Thyroid gland (tissue), 4 donors: ENCODE measurements at regions not wholly inside any gene's neighbourhood (a gene's known extent, or its start where the extent isn't known, plus 50 kb on each side); places are given as distances from the start of the nearest gene placed in this dataset.

Source experiments
- DNase-seq, 2 donors: peaks; one replicate each; pipeline ENCODE4 v3.0.0-alpha.2; 2019
- H3K27ac ChIP-seq, 3 donors: fragments of 200-600 bp; sonication (generic); 1 replicate in 2 of 3; 2 replicates in 1 of 3; pipeline ENCODE4 v1.5.1; 2016 to 2019; ENCODE audit warnings: mild to moderate bottlenecking in 1 of 3, moderate library complexity in 1 of 3
- H3K27me3 ChIP-seq: fragments of 200-600 bp; sonication (generic); one replicate; pipeline ENCODE4 v1.5.1; 2019
- H3K36me3 ChIP-seq, 2 donors: fragments of 200-600 bp; sonication (generic); one replicate each; pipeline ENCODE4 v1.5.1; 2016 to 2019
- H3K4me1 ChIP-seq, 2 donors: fragments of 200-600 bp; sonication (generic); one replicate each; pipeline ENCODE4 v1.5.1; 2017 to 2019
- H3K4me3 ChIP-seq, 3 donors: fragments of 200-600 bp; sonication (generic); replicated peaks in 1 of 3; 1 replicate in 2 of 3; 2 replicates in 1 of 3; pipeline ENCODE4 v1.5.1; 2016; ENCODE audit warnings: mild to moderate bottlenecking in 1 of 3
- H3K9me3 ChIP-seq: fragments of 200-600 bp; sonication (generic); one replicate; pipeline ENCODE4 v1.5.1; 2017
- CTCF ChIP-seq, 6 experiments: fragments of 200-600 bp in 3 of 6; fragments of 450-650 bp in 3 of 6; sonication (generic) in 3 of 6; IDR thresholded peaks; one replicate each; pipeline ENCODE4 v1.5.1; 2016 to 2019; ENCODE audit warnings: antibody characterized with exemption in 6 of 6, mild to moderate bottlenecking in 2 of 6, inconsistent platforms in 1 of 6, moderate library complexity in 1 of 6
- POLR2A ChIP-seq, 2 donors: fragments of 450-650 bp; IDR thresholded peaks; one replicate each; pipeline ENCODE4 v1.6.1; 2017; ENCODE audit warnings: antibody characterized with exemption in 2 of 2, mild to moderate bottlenecking in 2 of 2, moderate library complexity in 1 of 2
- WGBS, 2 donors: methylation state at CpG; one replicate each; pipeline ENCODE4 v1.1.5; 2017; 5-methylcytosine and 5-hydroxymethylcytosine counted together
- intact Hi-C: fragments of 100-400 bp; cut with DNase I; formaldehyde crosslinking; loops from one replicate; pipeline ENCODE4 v1.15.1; 2023

GRCh38 chr19:31054430-31054829 is 294.8 kb downstream of the TSHZ3 start:
- 24 to 49% methylated on average over 3 of the region's 3 CpGs for WGBS, 2 donors
- Histone ChIP-seq H3K27me3 (no peaks in the 10 kb centered on the region), H3K4me1 (no peaks in the 10 kb centered on the region), H3K27ac (no peak overlapping the region), H3K4me3 (no peak overlapping the region), H3K36me3 (no peaks in the 10 kb centered on the region), H3K9me3 (no peaks in the 10 kb centered on the region)
- peak in 4 of 6 experiments; percentile 47 to 65 (median 58) for TF ChIP-seq CTCF (IDR thresholded peaks at IDR 0.05)
- TF ChIP-seq POLR2A (IDR thresholded peaks at IDR 0.05), result no peak
- DNase-seq, result peak; percentile 55 to 60
- intact Hi-C loops, result no loop called here

DNA sequence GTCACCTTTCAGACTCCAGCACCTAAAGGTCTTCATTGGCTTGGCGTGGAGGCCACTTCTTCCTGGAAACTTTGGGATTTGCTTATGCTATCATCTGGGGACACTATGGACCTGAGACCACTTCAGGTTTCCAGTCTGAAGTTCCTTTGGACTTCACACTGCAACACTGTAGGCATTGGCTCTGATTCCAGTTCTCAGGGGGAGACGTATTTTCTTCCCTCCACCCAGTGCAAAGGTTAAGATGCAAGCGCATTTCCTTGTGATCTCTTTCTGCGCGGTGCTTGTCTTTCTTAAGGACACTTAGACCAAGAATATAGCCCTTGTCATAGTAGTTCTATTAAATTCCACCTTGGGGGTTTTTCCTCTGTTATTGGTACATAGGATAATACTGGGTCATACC is 299.8 kb downstream of the TSHZ3 start:
- intact Hi-C loops, result no loop called here
- Histone ChIP-seq H3K27ac (no peak overlapping the region), H3K27me3 (no peaks in the 10 kb centered on the region), H3K4me3 (no peak overlapping the region), H3K9me3 (no peaks in the 10 kb centered on the region), H3K36me3 (no peaks in the 10 kb centered on the region), H3K4me1 (no peaks in the 10 kb centered on the region)
- TF ChIP-seq POLR2A (IDR thresholded peaks at IDR 0.05) (no peak), CTCF (IDR thresholded peaks at IDR 0.05) (no peak)
- 85 to 89% methylated on average over 5 of the region's 5 CpGs for WGBS, 2 donors
- DNase-seq, result no peak

- WGBS, 2 donors, result 94% methylated on average over 2 of the region's 2 CpGs
- Histone ChIP-seq H3K4me1 (no peaks in the 10 kb centered on the region), H3K4me3 (no peak overlapping the region), H3K36me3 (no peaks in the 10 kb centered on the region), H3K9me3 (no peaks in the 10 kb centered on the region), H3K27ac (no peak overlapping the region), H3K27me3 (no peaks in the 10 kb centered on the region)
- DNase-seq, result no peak
- TF ChIP-seq CTCF (IDR thresholded peaks at IDR 0.05) (no peak), POLR2A (IDR thresholded peaks at IDR 0.05) (no peak)
- intact Hi-C loops, result no loop called here
Measured at GRCh38 chr19:31046024-31046423, 303.2 kb downstream of the TSHZ3 start.

GRCh38 chr19:31041461-31041860 is 307.8 kb downstream of the TSHZ3 start:
- intact Hi-C loops, result no loop called here
- no peak overlapping the region for H3K4me3 ChIP-seq

GRCh38 chr19:31039151-31039550 is 310.1 kb downstream of the TSHZ3 start:
- Histone ChIP-seq H3K4me3 (no peak overlapping the region), H3K27me3 (no peaks in the 10 kb centered on the region), H3K9me3 (no peaks in the 10 kb centered on the region), H3K4me1 (peaks cover 4 to 6% of the 10 kb centered on the region in 2 donors), H3K36me3 (no peaks in the 10 kb centered on the region), H3K27ac (no peak overlapping the region)
- 77 to 85% methylated on average over 4 of the region's 4 CpGs for WGBS, 2 donors
- no peak for DNase-seq
- intact Hi-C loops, result no loop called here
- TF ChIP-seq CTCF (IDR thresholded peaks at IDR 0.05) (no peak), POLR2A (IDR thresholded peaks at IDR 0.05) (no peak)

More at GRCh38 chr19:31041461-31041860, 307.8 kb downstream of the TSHZ3 start:
- DNase-seq, result no peak
- H3K36me3 ChIP-seq, result no peaks in the 10 kb centered on the region
- no peaks in the 10 kb centered on the region for H3K27me3 ChIP-seq
- WGBS, 2 donors, result 40 to 82% methylated on average over 1 to 2 of the region's 2 CpGs
- H3K9me3 ChIP-seq, result no peaks in the 10 kb centered on the region
- TF ChIP-seq CTCF (IDR thresholded peaks at IDR 0.05) (no peak), POLR2A (IDR thresholded peaks at IDR 0.05) (no peak)
- H3K4me1 ChIP-seq, result peaks cover 4 to 6% of the 10 kb centered on the region in 2 donors
- H3K27ac ChIP-seq, result no peak overlapping the region
